ENCODE measurements at regions not wholly inside any gene's neighbourhood (a gene's known extent, or its start where the extent isn't known, plus 50 kb on each side); places are given as distances from the start of the nearest gene placed in this dataset.

GRCh38 chr17:33404070-33404819 lies 111.2 kb upstream of the ASIC2 start:
- no peak for DNase-seq

- DNase-seq = no peak
These were observed 123.0 kb upstream of the ASIC2 start for GRCh38 chr17:33416131-33416530.

- DNase-seq = no peak
These were observed 128.8 kb upstream of the ASIC2 start for GRCh38 chr17:33421933-33422332.

GRCh38 chr17:33433581-33433980 lies 140.5 kb upstream of the ASIC2 start:
- no peak for DNase-seq

- no peak for DNase-seq
These were observed 141.7 kb upstream of the ASIC2 start for GRCh38 chr17:33434841-33435240.

GRCh38 chr17:33435721-33436301 lies 142.7 kb upstream of the ASIC2 start:
- no peak for DNase-seq

GRCh38 chr17:33436321-33436720 lies 143.2 kb upstream of the ASIC2 start:
- no peak for DNase-seq

- DNase-seq = no peak
These were observed 145.0 kb upstream of the ASIC2 start for GRCh38 chr17:33438139-33438538.

GRCh38 chr17:33438578-33438977 lies 145.5 kb upstream of the ASIC2 start:
- no peak for DNase-seq

- DNase-seq = no peak
These were observed 149.2 kb upstream of the ASIC2 start for GRCh38 chr17:33442320-33442719.

- no peak for DNase-seq
These were observed 151.6 kb upstream of the ASIC2 start for GRCh38 chr17:33444731-33445130.

GRCh38 chr17:33447090-33447489 lies 154.0 kb upstream of the ASIC2 start:
- no peak for DNase-seq

- no peak for DNase-seq
These were observed 158.1 kb upstream of the ASIC2 start for GRCh38 chr17:33451221-33451620.

- no peak for DNase-seq
These were observed 164.4 kb upstream of the ASIC2 start for GRCh38 chr17:33457477-33457876.

- no peak for DNase-seq
These were observed 166.2 kb upstream of the ASIC2 start for GRCh38 chr17:33459078-33459940.

GRCh38 chr17:33460781-33461450 lies 167.8 kb upstream of the ASIC2 start:
- DNase-seq = no peak

- no peak for DNase-seq
These were observed 170.8 kb upstream of the ASIC2 start for GRCh38 chr17:33463887-33464286.

GRCh38 chr17:33464669-33465280 lies 171.7 kb upstream of the ASIC2 start:
- no peak for DNase-seq

- no peak for DNase-seq
These were observed 176.3 kb upstream of the ASIC2 start for GRCh38 chr17:33469421-33469820.

GRCh38 chr17:33469911-33470310 lies 176.8 kb upstream of the ASIC2 start:
- no peak for DNase-seq

GRCh38 chr17:33473061-33473460 lies 180.0 kb upstream of the ASIC2 start:
- no peak for DNase-seq

- DNase-seq = no peak
These were observed 181.7 kb upstream of the ASIC2 start for GRCh38 chr17:33474789-33475188.

GRCh38 chr17:33475594-33475993 lies 182.5 kb upstream of the ASIC2 start:
- DNase-seq = no peak
